ENCODE measurements at regions not wholly inside any gene's neighbourhood (a gene's known extent, or its start where the extent isn't known, plus 50 kb on each side); places are given as distances from the start of the nearest gene placed in this dataset.

- Histone ChIP-seq H3K9me3 (ENCODE audit: control insufficient read depth, low read length) (no peaks in the 10 kb centered on the region), H3K36me3 (ENCODE audit: control insufficient read depth, insufficient read depth, low read length) (no peaks in the 10 kb centered on the region), H3K4me1 (no peaks in the 10 kb centered on the region), H3K4me2 (ENCODE audit: low read length) (no peak overlapping the region), H2AFZ (no peak overlapping the region), H3K27ac (no peak overlapping the region), H3K9ac (no peak overlapping the region), H3K27me3 (ENCODE audit: control insufficient read depth, insufficient read depth, low read length) (no peaks in the 10 kb centered on the region), H3K4me3 (ENCODE audit: low read depth, low read length) (no peak overlapping the region), H3K79me2 (no peaks in the 10 kb centered on the region)
- TF ChIP-seq, protein P1, sequence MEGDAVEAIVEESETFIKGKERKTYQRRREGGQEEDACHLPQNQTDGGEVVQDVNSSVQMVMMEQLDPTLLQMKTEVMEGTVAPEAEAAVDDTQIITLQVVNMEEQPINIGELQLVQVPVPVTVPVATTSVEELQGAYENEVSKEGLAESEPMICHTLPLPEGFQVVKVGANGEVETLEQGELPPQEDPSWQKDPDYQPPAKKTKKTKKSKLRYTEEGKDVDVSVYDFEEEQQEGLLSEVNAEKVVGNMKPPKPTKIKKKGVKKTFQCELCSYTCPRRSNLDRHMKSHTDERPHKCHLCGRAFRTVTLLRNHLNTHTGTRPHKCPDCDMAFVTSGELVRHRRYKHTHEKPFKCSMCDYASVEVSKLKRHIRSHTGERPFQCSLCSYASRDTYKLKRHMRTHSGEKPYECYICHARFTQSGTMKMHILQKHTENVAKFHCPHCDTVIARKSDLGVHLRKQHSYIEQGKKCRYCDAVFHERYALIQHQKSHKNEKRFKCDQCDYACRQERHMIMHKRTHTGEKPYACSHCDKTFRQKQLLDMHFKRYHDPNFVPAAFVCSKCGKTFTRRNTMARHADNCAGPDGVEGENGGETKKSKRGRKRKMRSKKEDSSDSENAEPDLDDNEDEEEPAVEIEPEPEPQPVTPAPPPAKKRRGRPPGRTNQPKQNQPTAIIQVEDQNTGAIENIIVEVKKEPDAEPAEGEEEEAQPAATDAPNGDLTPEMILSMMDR (IDR thresholded peaks at IDR 0.05): no peak
Measured at GRCh38 chr6:44554194-44554593, 166.7 kb downstream of the CDC5L start.

- H3K9ac ChIP-seq: no peak overlapping the region
- no peaks in the 10 kb centered on the region for H3K9me3 ChIP-seq (ENCODE audit: control insufficient read depth, low read length)
- no peak overlapping the region for H3K27ac ChIP-seq
- H2AFZ ChIP-seq: no peak overlapping the region
- H3K4me3 ChIP-seq (ENCODE audit: low read depth, low read length): no peak overlapping the region
- H3K4me1 ChIP-seq: no peaks in the 10 kb centered on the region
- H3K79me2 ChIP-seq: no peaks in the 10 kb centered on the region
- TF ChIP-seq, protein P1 (IDR thresholded peaks at IDR 0.05): no peak
- no peak overlapping the region for H3K4me2 ChIP-seq (ENCODE audit: low read length)
- no peaks in the 10 kb centered on the region for H3K36me3 ChIP-seq (ENCODE audit: control insufficient read depth, insufficient read depth, low read length)
- no peaks in the 10 kb centered on the region for H3K27me3 ChIP-seq (ENCODE audit: control insufficient read depth, insufficient read depth, low read length)
Measured at GRCh38 chr6:44554861-44555260, 167.4 kb downstream of the CDC5L start.

GRCh38 chr6:44556046-44556445 lies 168.5 kb downstream of the CDC5L start:
- H3K27ac ChIP-seq: no peak overlapping the region
- no peaks in the 10 kb centered on the region for H3K36me3 ChIP-seq (ENCODE audit: control insufficient read depth, insufficient read depth, low read length)
- no peak overlapping the region for H3K9ac ChIP-seq
- H3K79me2 ChIP-seq: no peaks in the 10 kb centered on the region
- no peak overlapping the region for H2AFZ ChIP-seq
- TF ChIP-seq, protein P1 (IDR thresholded peaks at IDR 0.05): no peak
- no peak overlapping the region for H3K4me2 ChIP-seq (ENCODE audit: low read length)
- H3K4me1 ChIP-seq: no peaks in the 10 kb centered on the region
- no peak overlapping the region for H3K4me3 ChIP-seq (ENCODE audit: low read depth, low read length)
- no peaks in the 10 kb centered on the region for H3K9me3 ChIP-seq (ENCODE audit: control insufficient read depth, low read length)
- H3K27me3 ChIP-seq (ENCODE audit: control insufficient read depth, insufficient read depth, low read length): no peaks in the 10 kb centered on the region

DNA sequence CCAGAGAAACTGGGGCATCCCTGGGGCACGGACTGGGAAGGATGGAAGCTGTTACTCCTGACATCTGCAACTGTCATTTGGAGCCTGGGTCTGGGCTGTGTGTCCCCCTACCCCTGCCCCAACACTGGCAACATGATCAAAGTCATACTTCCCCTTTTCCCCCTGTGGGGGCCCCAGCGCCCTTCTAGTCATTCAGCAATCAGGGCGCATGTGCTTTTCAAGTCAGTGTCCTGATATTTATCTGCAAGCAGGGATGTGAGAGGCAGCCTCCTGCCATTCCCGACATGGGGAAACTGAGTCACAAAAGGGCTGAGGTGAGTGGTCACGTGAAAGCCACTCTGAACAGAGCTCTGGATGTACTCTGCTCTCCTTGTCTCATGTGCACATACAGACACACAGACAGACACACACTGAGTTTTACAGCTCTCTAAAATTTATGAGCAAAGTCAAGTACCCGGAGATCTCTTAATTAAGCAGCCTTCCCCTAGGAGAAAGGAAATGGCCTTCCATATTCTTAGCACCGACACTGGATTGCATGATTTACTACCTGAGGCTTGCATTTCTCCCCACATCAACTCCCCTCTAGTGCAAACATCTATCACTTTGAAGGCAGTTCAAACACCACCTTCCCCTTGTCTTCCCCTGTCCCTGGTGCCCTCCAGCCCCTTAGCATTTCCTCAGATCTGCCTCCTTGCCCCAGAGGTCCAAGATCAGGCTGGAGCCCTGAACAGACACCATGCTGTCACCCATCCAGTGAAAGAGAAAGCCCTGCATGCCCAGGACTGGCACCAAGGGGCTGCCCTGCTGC lies 170.7 kb downstream of the CDC5L start:
- Histone ChIP-seq H3K4me3 (ENCODE audit: low read depth, low read length) (no peak overlapping the region), H3K9ac (no peak overlapping the region), H3K27ac (no peak overlapping the region), H3K4me1 (no peaks in the 10 kb centered on the region), H3K4me2 (ENCODE audit: low read length) (no peak overlapping the region), H3K79me2 (no peaks in the 10 kb centered on the region), H2AFZ (no peak overlapping the region), H3K27me3 (ENCODE audit: control insufficient read depth, insufficient read depth, low read length) (no peaks in the 10 kb centered on the region), H3K36me3 (ENCODE audit: control insufficient read depth, insufficient read depth, low read length) (no peaks in the 10 kb centered on the region), H3K9me3 (ENCODE audit: control insufficient read depth, low read length) (no peaks in the 10 kb centered on the region)
- TF ChIP-seq, protein P1 (IDR thresholded peaks at IDR 0.05): no peak

GRCh38 chr6:44558832-44559251 lies 171.3 kb downstream of the CDC5L start:
- no peaks in the 10 kb centered on the region for H3K36me3 ChIP-seq (ENCODE audit: control insufficient read depth, insufficient read depth, low read length)
- H3K4me1 ChIP-seq: no peaks in the 10 kb centered on the region
- TF ChIP-seq, protein P1 (IDR thresholded peaks at IDR 0.05): no peak
- no peak overlapping the region for H2AFZ ChIP-seq
- H3K4me3 ChIP-seq (ENCODE audit: low read depth, low read length): no peak overlapping the region
- no peaks in the 10 kb centered on the region for H3K79me2 ChIP-seq
- no peaks in the 10 kb centered on the region for H3K27me3 ChIP-seq (ENCODE audit: control insufficient read depth, insufficient read depth, low read length)
- no peak overlapping the region for H3K4me2 ChIP-seq (ENCODE audit: low read length)
- H3K9ac ChIP-seq: no peak overlapping the region
- H3K9me3 ChIP-seq (ENCODE audit: control insufficient read depth, low read length): no peaks in the 10 kb centered on the region
- H3K27ac ChIP-seq: no peak overlapping the region
